Left hindlimb (tissue), 1 donor: ENCODE measurements at regions not wholly inside any gene's neighbourhood (a gene's known extent, or its start where the extent isn't known, plus 50 kb on each side); places are given as distances from the start of the nearest gene placed in this dataset.

Experiments used
- DNase-seq: peaks from one replicate; pipeline ENCODE4 v3.0.0-alpha.2; 2018

- DNase-seq: no peak
Measured at GRCh38 chr18:47758000-47758399, 172.5 kb downstream of the SMAD2 start.

- no peak for DNase-seq
Measured at GRCh38 chr18:47756364-47757016, 174.0 kb downstream of the SMAD2 start.

GRCh38 chr18:47755102-47755456, 175.4 kb downstream of the SMAD2 start:
- no peak for DNase-seq

GRCh38 chr18:47754311-47755101, 176.0 kb downstream of the SMAD2 start:
- no peak for DNase-seq

- DNase-seq: no peak
Measured at GRCh38 chr18:47752796-47753645, 177.4 kb downstream of the SMAD2 start.

GRCh38 chr18:47750889-47751423, 179.5 kb downstream of the SMAD2 start:
- no peak for DNase-seq

GRCh38 chr18:47749600-47749973, 180.9 kb downstream of the SMAD2 start:
- DNase-seq: no peak

- peak; percentile 81 for DNase-seq
Measured at GRCh38 chr18:47748847-47749599, 181.4 kb downstream of the SMAD2 start.

GRCh38 chr18:47748093-47748796, 182.2 kb downstream of the SMAD2 start:
- no peak for DNase-seq

- DNase-seq: no peak
Measured at GRCh38 chr18:47747260-47747795, 183.1 kb downstream of the SMAD2 start.

- DNase-seq: no peak
Measured at GRCh38 chr18:47746615-47747014, 183.8 kb downstream of the SMAD2 start.

GRCh38 chr18:47745227-47745626, 185.2 kb downstream of the SMAD2 start:
- DNase-seq: no peak

GRCh38 chr18:47737956-47738355, 192.5 kb downstream of the SMAD2 start:
- no peak for DNase-seq

GRCh38 chr18:47737198-47737830, 193.1 kb downstream of the SMAD2 start:
- no peak for DNase-seq

- DNase-seq: no peak
Measured at GRCh38 chr18:47736376-47737140, 193.9 kb downstream of the SMAD2 start.

GRCh38 chr18:47735041-47735702, 195.3 kb downstream of the SMAD2 start:
- DNase-seq: no peak

GRCh38 chr18:47731276-47731675, 199.2 kb downstream of the SMAD2 start:
- no peak for DNase-seq

- DNase-seq: no peak
Measured at GRCh38 chr18:47730795-47731194, 199.7 kb downstream of the SMAD2 start.

- no peak for DNase-seq
Measured at GRCh38 chr18:47729356-47729755, 201.1 kb downstream of the SMAD2 start.

GRCh38 chr18:47728921-47729320, 201.5 kb downstream of the SMAD2 start:
- no peak for DNase-seq
